ENCODE measurements at regions not wholly inside any gene's neighbourhood (a gene's known extent, or its start where the extent isn't known, plus 50 kb on each side); places are given as distances from the start of the nearest gene placed in this dataset.

DNA sequence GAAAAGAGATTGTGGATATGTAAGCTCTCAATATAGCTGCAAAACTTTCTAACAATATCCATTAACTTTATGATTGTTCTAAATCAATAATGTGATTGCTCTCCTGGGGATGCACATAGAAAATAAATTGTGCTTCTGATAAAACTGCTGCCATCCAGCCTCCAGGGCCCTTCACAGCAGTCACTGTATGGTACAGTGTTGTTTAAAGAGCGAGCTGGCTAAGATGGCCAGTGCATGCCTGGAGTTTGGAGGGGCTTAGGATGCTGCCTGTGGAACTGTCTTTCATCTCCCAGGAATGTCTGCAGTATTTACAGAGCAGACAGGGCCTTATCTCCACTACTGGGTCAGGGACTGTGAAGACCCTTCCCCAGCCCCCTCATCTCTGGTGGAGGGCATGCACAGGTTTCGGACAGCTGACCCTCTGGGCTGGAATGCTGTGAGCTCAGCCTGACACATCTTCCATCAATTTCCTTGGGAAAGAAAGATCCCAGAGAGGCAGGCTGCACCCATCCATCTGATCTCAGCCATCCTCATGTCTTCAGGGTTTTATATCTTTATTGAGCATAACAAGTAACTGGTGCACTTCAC lies 137.0 kb downstream of the PLPP3 start:
- no peak for DNase-seq (ENCODE audit: low spot score)

DNA sequence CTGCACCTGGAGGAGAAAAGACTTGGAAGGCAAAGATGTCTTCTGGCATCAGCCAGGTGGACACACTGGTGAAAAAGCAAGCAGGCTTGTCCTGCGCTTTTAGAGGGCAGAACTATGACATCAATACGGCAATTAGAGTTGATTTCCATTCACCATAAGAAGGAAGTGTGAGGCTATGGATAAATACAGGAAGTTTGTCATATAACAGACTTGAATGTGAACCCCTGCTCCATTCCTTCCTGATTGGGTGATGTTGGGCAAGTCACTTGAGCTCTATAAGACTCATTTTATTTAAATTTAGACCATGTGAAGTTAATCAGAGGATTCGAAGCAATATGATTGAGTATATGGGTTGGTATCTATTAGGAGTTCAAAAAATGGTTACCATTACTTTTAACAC lies 137.8 kb downstream of the PLPP3 start:
- no peak for DNase-seq (ENCODE audit: low spot score)

DNA sequence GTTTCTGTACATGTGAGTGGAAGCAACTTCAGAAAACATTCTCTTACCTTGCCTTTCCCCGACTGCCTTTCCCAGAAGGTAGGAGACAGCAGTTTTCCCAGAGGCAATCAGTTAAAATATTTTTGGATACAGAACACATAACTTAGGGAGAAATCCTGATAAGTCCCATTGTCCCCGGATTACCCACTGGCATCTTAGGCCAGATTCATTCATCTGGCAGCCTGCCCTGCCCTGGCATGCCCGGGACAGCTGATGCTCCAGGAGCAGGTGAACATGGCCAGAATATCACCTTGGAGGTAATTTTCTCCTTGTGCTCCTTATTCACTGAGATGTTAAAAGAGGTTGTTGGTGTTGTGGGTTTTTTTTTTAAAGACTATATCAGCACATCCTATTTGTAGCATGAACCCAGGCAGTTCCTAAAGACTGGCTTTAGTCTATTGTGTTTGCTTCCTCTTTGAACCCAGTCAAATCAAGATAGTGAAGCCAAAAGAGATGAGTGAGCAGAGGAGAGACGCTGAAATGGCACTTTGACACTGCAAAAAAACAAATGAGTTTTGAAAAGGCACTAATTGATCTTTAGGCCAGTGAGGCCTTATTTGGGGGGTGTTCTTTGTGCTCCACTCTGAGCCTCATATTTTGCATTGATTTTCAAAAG lies 139.6 kb downstream of the PLPP3 start:
- DNase-seq (ENCODE audit: low spot score) = no peak

GRCh38 chr1:56438901-56439551 lies 140.3 kb downstream of the PLPP3 start:
- no peak for DNase-seq (ENCODE audit: low spot score)

GRCh38 chr1:56437959-56438358 lies 141.4 kb downstream of the PLPP3 start:
- no peak for DNase-seq (ENCODE audit: low spot score)

- no peak for DNase-seq (ENCODE audit: low spot score)
Measured at GRCh38 chr1:56436912-56437417, 142.4 kb downstream of the PLPP3 start.

DNA sequence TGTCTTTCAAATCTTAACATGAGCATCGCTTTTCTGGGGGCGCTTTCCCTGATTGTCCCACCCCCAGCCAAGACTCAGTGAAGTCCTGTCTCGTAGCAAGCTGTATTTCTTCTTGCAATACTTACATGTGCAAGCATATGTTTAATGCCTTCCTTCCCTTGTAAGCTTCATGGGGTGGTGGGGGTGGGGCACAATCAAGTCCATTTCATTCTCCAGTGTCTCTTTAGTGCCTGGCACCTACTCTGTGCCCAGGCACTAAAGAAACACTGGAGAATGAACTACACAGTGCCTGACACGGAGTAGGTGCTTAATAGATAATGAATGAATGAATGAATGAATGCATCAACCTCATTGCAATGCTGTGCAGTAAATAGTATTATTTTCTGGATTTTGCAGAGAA lies 143.1 kb downstream of the PLPP3 start:
- DNase-seq (ENCODE audit: low spot score) = no peak

- no peak for DNase-seq (ENCODE audit: low spot score)
Measured at GRCh38 chr1:56435434-56436262, 143.7 kb downstream of the PLPP3 start.

DNA sequence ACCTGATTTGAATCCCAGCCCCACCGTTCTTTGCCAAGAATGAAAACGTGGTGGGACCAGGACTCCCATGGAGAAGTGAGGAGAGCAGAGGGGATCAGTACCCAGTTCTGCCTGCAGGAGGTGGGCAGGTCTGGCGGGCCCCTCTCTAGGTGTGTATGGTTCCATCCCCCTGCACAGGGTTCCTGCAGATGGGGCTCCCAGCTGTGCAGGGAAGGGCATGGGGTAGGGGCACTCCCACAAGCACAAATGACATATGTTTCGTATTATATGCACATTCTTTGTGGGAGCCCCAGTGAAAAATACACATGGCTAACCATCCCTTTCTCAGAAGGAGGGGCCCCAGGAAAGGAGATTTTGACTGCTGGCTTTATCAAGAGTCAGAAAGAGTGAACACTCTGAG lies 144.6 kb downstream of the PLPP3 start:
- DNase-seq (ENCODE audit: low spot score) = no peak

GRCh38 chr1:56434025-56434424 lies 145.3 kb downstream of the PLPP3 start:
- DNase-seq (ENCODE audit: low spot score) = no peak

- DNase-seq (ENCODE audit: low spot score) = no peak
Measured at GRCh38 chr1:56433056-56433577, 146.2 kb downstream of the PLPP3 start.

DNA sequence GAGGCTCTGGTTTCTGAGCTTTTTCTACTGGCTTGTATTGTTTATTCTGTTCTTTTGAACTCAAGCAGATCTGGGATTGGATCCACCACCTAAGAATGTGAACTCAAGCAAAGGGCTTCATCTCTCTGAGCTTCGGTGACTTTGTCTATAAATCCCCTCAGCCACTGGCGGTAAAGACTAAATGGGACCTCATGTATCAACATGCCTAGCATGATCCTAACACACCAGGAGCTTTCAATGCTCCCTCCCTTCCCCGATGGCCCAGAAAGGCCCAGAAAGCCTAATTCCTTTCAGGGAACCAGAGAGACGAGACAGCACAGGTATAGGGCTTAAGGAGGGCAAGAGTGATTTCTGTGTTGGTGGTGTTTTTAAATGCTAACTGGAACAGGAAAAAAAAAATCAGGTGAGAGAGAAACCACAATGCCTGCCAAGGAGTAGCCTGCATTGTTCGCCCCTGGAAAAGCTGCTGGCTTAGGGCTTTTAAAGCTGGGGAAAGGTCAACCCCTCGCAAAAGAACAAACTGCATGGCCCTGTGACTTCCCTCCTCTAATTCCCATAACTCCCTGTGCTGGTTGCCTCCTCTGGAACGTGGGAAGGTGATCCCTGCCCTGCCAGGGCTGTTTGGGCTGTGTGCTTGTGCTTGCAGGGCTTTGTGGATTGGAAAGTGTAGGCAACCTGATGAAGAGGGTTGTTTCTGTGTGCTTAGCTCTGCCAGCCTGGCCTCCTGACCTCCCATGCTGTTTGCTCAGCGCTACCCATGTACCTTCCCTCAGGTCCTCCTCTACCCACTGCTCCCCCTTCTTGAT lies 147.0 kb downstream of the PLPP3 start:
- DNase-seq (ENCODE audit: low spot score) = no peak

GRCh38 chr1:56430141-56430839 lies 149.1 kb downstream of the PLPP3 start:
- DNase-seq (ENCODE audit: low spot score) = no peak

DNA sequence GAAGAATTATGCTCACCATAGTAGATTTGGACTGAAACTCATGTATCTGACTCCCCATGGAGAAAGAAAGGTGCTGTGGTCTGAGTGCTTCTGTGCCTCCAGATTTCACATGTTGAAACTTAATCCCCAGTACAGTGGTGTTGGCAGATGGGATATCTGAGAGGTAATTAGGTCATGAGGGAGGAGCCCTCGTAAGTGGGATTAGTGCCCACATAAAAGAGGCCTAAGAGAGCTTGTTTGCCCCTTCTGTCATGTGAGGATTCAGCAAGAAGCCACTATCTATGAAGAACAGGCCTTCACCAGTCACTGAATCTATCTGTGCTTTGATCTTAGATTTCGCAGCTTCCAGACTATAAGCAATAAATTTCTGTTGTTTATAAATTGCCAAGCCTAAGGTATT lies 150.1 kb downstream of the PLPP3 start:
- DNase-seq (ENCODE audit: low spot score) = no peak

GRCh38 chr1:56426587-56427381 lies 152.6 kb downstream of the PLPP3 start:
- no peak for DNase-seq (ENCODE audit: low spot score)

DNA sequence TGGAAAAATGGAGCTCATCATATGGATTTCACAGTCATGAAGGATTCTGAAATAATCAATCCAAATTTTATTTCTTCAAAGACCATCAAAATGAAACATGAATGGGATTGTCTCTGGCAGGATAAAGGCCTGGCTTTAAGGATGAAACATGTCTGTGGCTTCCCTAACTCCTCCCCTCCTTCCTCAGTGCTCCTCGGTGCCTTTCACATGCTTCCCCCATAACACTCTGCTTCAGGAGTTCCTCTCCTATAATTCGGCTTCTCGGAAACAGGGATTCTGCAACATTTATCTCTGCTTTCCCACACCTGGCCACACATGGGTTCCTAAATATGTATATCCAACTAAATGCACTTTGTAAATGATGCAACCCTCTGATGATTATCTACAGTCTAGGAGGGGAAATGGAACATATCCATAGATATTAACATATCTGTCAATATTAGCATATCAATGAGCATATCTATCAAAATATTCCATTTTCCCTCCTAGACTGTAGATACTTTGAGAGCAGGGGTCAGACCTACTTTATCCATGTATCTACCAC lies 153.8 kb downstream of the PLPP3 start:
- no peak for DNase-seq (ENCODE audit: low spot score)

GRCh38 chr1:56424744-56425493 lies 154.4 kb downstream of the PLPP3 start:
- no peak for DNase-seq (ENCODE audit: low spot score)

DNA sequence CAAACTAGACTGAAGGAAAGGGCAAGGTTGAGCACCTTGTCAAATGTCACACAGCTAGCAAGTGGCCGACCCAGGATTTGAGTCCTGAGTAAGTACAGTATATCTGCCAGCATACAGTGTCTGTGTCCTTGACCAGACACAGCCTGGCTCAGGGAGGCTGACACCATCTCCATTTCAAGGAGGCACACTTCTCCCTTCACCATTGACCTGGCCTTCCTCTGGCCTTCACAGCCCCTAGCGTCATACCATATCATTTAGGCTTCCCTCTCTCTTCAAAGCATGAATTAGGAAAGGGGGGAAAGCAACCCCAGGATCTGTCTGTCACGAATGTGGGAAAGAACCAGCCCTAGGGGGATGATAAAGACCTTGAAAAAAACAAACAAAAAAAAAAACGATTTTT lies 155.6 kb downstream of the PLPP3 start:
- no peak for DNase-seq (ENCODE audit: low spot score)

DNA sequence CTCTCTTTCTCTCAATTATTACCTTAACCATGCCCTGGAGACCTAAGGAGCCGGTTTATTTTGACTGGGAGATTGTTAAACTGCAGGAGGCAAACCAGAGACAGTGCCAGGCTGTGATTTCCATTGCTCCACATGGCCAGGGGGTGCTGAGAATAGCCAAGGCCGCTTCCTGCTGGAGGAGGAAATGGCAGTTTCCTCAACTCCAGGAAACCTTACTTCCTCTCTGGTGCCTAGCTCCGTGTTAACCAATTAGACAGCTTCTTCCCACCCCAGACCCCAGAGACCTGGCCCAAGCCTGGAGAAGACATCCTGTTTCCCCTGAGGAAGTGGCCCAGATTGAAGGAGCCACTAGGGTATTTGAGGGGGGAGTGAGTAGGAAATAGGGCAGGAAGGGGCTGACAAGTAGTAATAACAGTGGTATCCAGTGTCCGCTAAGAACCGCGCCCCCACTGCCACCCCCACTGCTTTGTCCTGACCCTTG lies 161.2 kb downstream of the PLPP3 start:
- no peak for DNase-seq (ENCODE audit: low spot score)
